HCT116 (cell line): ENCODE measurements at regions not wholly inside any gene's neighbourhood (a gene's known extent, or its start where the extent isn't known, plus 50 kb on each side); places are given as distances from the start of the nearest gene placed in this dataset.

ENCODE experiments used
- ATAC-seq: fragments of 200-7000 bp; cut with Tn5 transposase; 2 replicates; pipeline ENCODE4 v1.9.1; 2020; ENCODE audit warnings: mild to moderate bottlenecking, moderate library complexity
- BruUV-seq: library from RNA; stranded (reverse); fragments of 400-500 nt; replicated peaks from 2 replicates; lab custom pipeline; 2021; lab: Mats Ljungman, UMichigan
- CTCF ChIA-PET: fragments of 300-600 bp; sonication (Branson Sonifier 250); formaldehyde crosslinking; loops from one replicate; lab custom pipeline; 2021; ENCODE audit warnings: antibody characterized with exemption; lab: Charles Lee
- POLR2A ChIA-PET: fragments of 300-600, 350-600 bp; sonication (Branson Sonifier 250); formaldehyde crosslinking; loops from one replicate; lab custom pipeline; 2021; ENCODE audit warnings: antibody characterized with exemption; lab: Charles Lee
- RAD21 ChIA-PET, 2 experiments: fragments of 300-600 bp; sonication (Branson Sonifier 250); formaldehyde crosslinking; loops; one replicate each; lab custom pipeline; 2023; ENCODE audit warnings: low total read pairs in 2 of 2; ENCODE audit not compliant: uncharacterized antibody in 2 of 2, unreplicated experiment in 2 of 2, low non-redundant PET in 1 of 2; lab: Charles Lee
- DNase-seq: peaks from one replicate; pipeline ENCODE4 v3.0.0-alpha.2; 2010; ENCODE audit warnings: low read depth, low spot score
- H2AFZ ChIP-seq: fragments of 200-600 bp; shearing (Covaris generic), sonication (generic); 2 replicates; pipeline ENCODE4 v1.6.1; 2017; ENCODE audit warnings: low read depth, mixed run types, mixed read lengths, antibody characterized with exemption, low read length; ENCODE audit not compliant: poor library complexity, severe bottlenecking
- H3K27ac ChIP-seq: 2 replicates; pipeline ENCODE4 v1.5.1; 2012; ENCODE audit warnings: low read depth, low read length
- H3K27me3 ChIP-seq: fragments of 200-600 bp; sonication (generic); 2 replicates; pipeline ENCODE4 v1.6.1; 2016; ENCODE audit warnings: mixed run types, low read length, mixed read lengths; ENCODE audit not compliant: insufficient read depth
- H3K36me3 ChIP-seq, 2 experiments: fragments of 200-500 bp in 1 of 2; fragments of 200-600 bp in 1 of 2; sonication (Bioruptor generic) in 1 of 2; sonication (generic) in 1 of 2; 2 replicates each; pipeline versions ENCODE4 v1.5.1 to v1.6.1; 2014 to 2016; ENCODE audit warnings: low read length in 2 of 2, inconsistent platforms in 1 of 2, mixed read lengths in 1 of 2, mixed run types in 1 of 2; ENCODE audit not compliant: insufficient read depth in 2 of 2, control insufficient read depth in 1 of 2
- H3K4me1 ChIP-seq, 2 experiments: fragments of 200-600 bp in 1 of 2; sonication (generic) in 1 of 2; 2 replicates each; pipeline versions ENCODE4 v1.5.1 to v1.6.1; 2012 to 2017; ENCODE audit warnings: low read length in 2 of 2, inconsistent platforms in 1 of 2, mild to moderate bottlenecking in 1 of 2, mixed read lengths in 1 of 2, mixed run types in 1 of 2, moderate library complexity in 1 of 2; ENCODE audit not compliant: insufficient read depth in 2 of 2, control insufficient read depth in 1 of 2
- H3K4me2 ChIP-seq: fragments of 200-600 bp; sonication (generic); 2 replicates; pipeline ENCODE4 v1.6.1; 2017; ENCODE audit warnings: mixed run types, low read length, mixed read lengths
- H3K4me3 ChIP-seq, 2 experiments: fragments of 200-600 bp in 1 of 2; sonication (generic) in 1 of 2; replicated peaks in 1 of 2; 2 replicates each; pipeline ENCODE4 v1.5.1; 2011 to 2016; ENCODE audit warnings: low read length in 2 of 2, control low read depth in 1 of 2, low read depth in 1 of 2, mild to moderate bottlenecking in 1 of 2, mixed read lengths in 1 of 2, mixed run types in 1 of 2
- H3K79me2 ChIP-seq: fragments of 200-600 bp; sonication (generic); 2 replicates; pipeline ENCODE4 v1.6.1; 2017; ENCODE audit warnings: mild to moderate bottlenecking, mixed run types, low read length, moderate library complexity, mixed read lengths; ENCODE audit not compliant: insufficient read depth
- H3K9ac ChIP-seq: fragments of 200-600 bp; sonication (generic); 2 replicates; pipeline ENCODE4 v1.6.1; 2016; ENCODE audit warnings: low read length, mixed read lengths
- H3K9me2 ChIP-seq: fragments of 200-600 bp; sonication (generic), shearing (Covaris generic); 2 replicates; pipeline ENCODE4 v1.6.1; 2017; ENCODE audit warnings: mixed run types, mild to moderate bottlenecking, moderate library complexity; ENCODE audit not compliant: insufficient read depth
- H3K9me3 ChIP-seq, 2 experiments: fragments of 200-500 bp in 1 of 2; fragments of 200-600 bp in 1 of 2; sonication (Bioruptor generic) in 1 of 2; sonication (generic) in 1 of 2; 2 replicates each; pipeline ENCODE4 v1.6.1; 2014 to 2017; ENCODE audit warnings: low read length in 2 of 2, mixed read lengths in 2 of 2, inconsistent platforms in 1 of 2, low read depth in 1 of 2, mild to moderate bottlenecking in 1 of 2, mixed run types in 1 of 2, moderate library complexity in 1 of 2; ENCODE audit not compliant: control insufficient read depth in 1 of 2, insufficient read depth in 1 of 2
- H4K20me1 ChIP-seq: fragments of 200-600 bp; sonication (generic), shearing (Covaris generic); 2 replicates; pipeline ENCODE4 v1.6.1; 2017; ENCODE audit warnings: mixed run types, mild to moderate bottlenecking, moderate library complexity; ENCODE audit not compliant: insufficient read depth
- CEBPB ChIP-seq: IDR thresholded peaks from 2 replicates; pipeline ENCODE4 v1.6.1; 2012; ENCODE audit warnings: low read depth
- ELF1 ChIP-seq: IDR thresholded peaks from 2 replicates; pipeline ENCODE4 v1.6.1; 2012; ENCODE audit warnings: low read depth, borderline replicate concordance
- EZH2 ChIP-seq: fragments of 200-600 bp; sonication (generic); IDR thresholded peaks from 2 replicates; pipeline ENCODE4 v1.6.1; 2017; ENCODE audit warnings: antibody characterized with exemption, mixed run types
- EZH2phosphoT487 ChIP-seq: fragments of 200-600 bp; IDR thresholded peaks from 2 replicates; pipeline ENCODE4 v1.6.1; 2018; ENCODE audit warnings: antibody characterized with exemption, borderline replicate concordance
- REST ChIP-seq: IDR thresholded peaks from 2 replicates; pipeline ENCODE4 v1.6.1; 2012; ENCODE audit warnings: low read depth
- SIN3A ChIP-seq: IDR thresholded peaks from 2 replicates; pipeline ENCODE4 v1.6.1; 2012; ENCODE audit warnings: low read depth
- SP1 ChIP-seq: IDR thresholded peaks from 2 replicates; pipeline ENCODE4 v1.6.1; 2012; ENCODE audit warnings: low read depth
- SRF ChIP-seq: IDR thresholded peaks from 2 replicates; pipeline ENCODE4 v1.6.1; 2012; ENCODE audit warnings: low read depth
- ZBTB33 ChIP-seq: IDR thresholded peaks from 2 replicates; pipeline ENCODE4 v1.6.1; 2011; ENCODE audit warnings: mild to moderate bottlenecking, low read length, moderate library complexity; ENCODE audit not compliant: insufficient replicate concordance; ENCODE audit errors: extremely low read depth
- ZFX ChIP-seq: fragments of 450-650 bp; IDR thresholded peaks from 2 replicates; pipeline ENCODE4 v1.6.1; 2017
- ZNF274 ChIP-seq: fragments of 200-500 bp; sonication (Bioruptor generic); IDR thresholded peaks from 2 replicates; pipeline ENCODE4 v1.6.1; 2014; ENCODE audit warnings: mild to moderate bottlenecking, low read depth, low read length, inconsistent platforms
- intact Hi-C: fragments of 100-400 bp; cut with micrococcal nuclease; formaldehyde crosslinking; loops from 2 replicates; pipeline ENCODE4 v1.10.0; 2022

- Histone ChIP-seq H3K36me3 (no peaks in the 10 kb centered on the region), H3K4me3 (no peak overlapping the region), H3K9me3 (no peaks in the 10 kb centered on the region), H3K9me2 (no peaks in the 10 kb centered on the region), H3K27me3 (no peaks in the 10 kb centered on the region), H3K79me2 (no peaks in the 10 kb centered on the region), H4K20me1 (no peaks in the 10 kb centered on the region), H3K4me1 (no peaks in the 10 kb centered on the region), H3K4me2 (no peak overlapping the region), H3K27ac (no peak overlapping the region)
- intact Hi-C loops: no loop called here
- ATAC-seq (no peak), DNase-seq (no peak)
- no TSS peak for BruUV-seq
- CTCF ChIA-PET: no interaction called here
- RAD21 ChIA-PET: no interaction called here
- no peak for TF ChIP-seq REST
- TF ChIP-seq ZFX: no peak
- TF ChIP-seq SP1: no peak
- TF ChIP-seq ZBTB33: no peak
- no peak for TF ChIP-seq CEBPB
- TF ChIP-seq EZH2phosphoT487: no peak
- TF ChIP-seq ZNF274: no peak
- no peak for TF ChIP-seq EZH2
- TF ChIP-seq SRF: no peak
- no peak for TF ChIP-seq ELF1
- TF ChIP-seq SIN3A: no peak
- TF ChIP-seq, all 23 proteins: peak for 0
- Histone ChIP-seq H3K9ac (no peak overlapping the region), H2AFZ (no peak overlapping the region)
- POLR2A ChIA-PET: no interaction called here
Measured at GRCh38 chr1:55646181-55646580, 431.0 kb upstream of the USP24 start.
